Nucleus accumbens (tissue), 56 donors: ENCODE measurements at regions not wholly inside any gene's neighbourhood (a gene's known extent, or its start where the extent isn't known, plus 50 kb on each side); places are given as distances from the start of the nearest gene placed in this dataset.
"Not testable (repeated sequence)": the region's sequence is repeated elsewhere in the genome, so short reads cannot be mapped to it uniquely, and the experiment has no call there.

Experiments used
- DNase-seq, 56 donors: peaks; one replicate each; lab custom pipeline; 2025; lab: John Stamatoyannopoulos, UW

DNA sequence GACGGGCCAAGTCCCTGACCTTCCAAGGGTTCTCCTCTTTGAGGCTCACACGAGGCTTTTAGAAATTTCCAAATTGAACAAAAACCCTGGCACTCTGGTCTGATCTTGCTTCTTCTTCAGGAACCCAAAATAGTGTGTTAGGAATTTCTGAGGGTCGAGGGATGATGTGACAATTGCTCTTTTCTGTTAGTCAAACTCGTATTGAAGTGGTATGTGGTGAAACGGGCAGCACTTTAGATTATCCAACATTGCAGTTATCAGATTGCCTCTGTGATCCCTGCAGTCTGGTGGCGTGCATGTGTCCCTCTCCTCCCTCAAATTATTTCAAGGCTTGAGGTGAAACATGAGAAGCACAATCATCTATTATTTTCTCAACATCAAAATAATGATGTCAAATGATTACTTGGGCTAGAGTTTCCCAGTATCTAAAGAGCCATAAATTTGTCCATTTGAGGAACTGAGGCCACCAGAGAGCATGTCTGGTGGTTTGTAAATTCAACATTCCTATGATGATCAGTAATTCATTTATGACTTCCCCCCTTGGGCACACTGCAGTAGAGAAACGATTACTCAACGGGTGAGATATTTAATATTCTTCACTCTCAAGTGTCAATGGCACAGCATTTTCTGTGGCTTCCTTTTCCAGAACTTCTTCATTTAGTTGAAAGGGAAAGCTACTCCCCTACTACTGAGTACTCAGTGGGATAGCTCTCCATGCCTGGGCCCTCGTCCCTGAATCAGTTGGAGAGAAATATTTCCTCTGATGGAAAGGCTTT lies 308.6 kb upstream of the MAP3K7 start:
- no peak for DNase-seq

DNA sequence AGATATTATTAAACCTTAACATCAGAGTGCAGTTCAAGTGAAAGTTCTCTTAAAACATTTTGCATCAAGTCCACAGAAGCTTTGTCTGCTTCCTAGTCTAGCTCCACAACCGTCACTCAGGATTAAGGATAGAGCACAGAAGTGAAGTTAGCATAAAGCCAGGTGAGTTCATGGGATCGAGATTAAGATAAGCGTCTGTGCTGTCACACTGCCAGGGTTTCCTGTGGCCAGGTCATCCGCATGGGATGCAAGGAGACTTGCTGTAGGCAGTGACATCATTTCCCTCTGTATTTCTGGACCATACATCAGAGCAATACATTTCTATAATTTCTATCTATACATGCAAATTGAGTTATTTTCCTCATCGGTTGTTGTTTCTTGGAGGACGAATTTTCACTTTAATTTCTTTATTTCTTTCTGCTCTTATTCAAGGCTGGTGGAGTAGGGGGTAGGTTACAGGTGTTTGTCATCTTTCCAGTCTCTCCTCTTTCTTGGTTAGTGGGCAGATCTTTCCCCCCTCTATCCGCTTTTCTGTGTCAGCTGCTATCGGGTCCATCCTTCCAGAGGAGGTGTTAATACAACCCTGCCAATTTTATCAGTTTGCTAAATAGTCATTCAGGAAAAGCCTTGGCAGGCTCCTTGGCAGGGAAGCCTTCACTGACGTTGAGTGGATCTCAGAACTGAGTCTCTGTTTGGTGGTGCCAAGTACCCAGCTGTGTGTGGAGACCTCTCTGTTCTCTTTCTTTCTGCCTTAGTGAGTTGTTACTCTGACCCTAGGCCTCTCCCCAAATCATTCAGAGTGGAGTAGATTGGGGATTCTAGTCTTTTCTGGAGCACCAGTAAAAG lies 307.6 kb upstream of the MAP3K7 start:
- peak in 1 of 56 donors; percentile 10 for DNase-seq

DNA sequence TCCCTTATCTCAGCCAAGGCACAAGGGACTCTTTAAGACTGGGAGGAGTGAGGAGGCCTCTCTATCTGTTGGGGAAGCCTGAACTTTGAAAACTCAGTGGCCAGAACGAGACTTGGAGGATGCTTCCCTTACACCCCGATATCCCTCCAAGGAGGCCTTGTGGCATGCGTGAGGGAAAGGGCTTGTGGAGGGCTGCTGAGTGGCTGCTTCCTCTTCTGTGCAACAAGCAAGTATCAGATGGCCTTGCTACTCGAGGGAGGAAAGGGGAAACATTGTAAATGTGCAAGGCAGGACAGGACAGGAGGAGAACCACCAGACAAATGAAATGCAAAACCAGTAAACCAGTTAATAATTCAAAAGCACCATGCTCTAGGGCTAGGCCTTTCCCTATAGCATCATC lies 306.5 kb upstream of the MAP3K7 start:
- DNase-seq = no peak

DNA sequence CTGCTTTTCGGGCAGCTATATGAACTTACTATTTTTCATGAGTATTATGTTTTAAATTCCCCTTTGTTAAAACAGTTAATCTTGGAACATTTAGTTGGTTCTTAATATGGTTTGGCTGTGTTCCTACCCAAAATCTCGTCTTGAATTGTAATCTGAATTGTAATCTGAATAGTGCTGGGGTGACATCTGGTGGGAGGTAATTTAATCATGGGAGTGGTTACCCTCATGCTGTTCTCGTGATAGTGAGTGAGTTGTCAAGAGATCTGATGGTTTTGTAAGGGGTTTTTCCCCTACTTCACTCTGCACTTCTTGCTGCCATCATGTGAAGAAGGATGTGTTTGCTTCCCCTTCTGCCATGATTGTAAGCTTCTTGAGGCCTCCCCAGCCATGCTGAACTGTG lies 305.4 kb upstream of the MAP3K7 start:
- no peak for DNase-seq

DNA sequence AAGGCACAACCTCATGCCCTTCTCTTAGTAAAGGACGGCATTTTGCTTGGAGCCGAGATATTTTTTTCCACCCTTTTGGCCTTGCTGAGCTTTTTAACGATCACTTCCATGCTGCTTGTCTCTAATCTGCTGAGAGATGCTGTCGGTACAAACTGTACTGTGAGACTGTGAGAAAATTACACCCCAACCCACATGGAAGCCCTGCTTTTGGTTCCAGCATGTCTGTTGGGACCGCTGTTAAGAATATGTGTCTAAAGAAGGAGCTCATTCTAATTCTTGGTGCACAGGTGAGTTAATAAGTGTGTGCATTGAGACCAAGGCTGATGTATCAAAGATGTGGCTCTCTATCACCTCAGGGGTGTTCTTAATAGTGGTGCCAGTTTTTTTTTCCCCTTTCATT lies 304.5 kb upstream of the MAP3K7 start:
- DNase-seq = peak in 5 of 56 donors; percentile 5 to 22 (median 15)

DNA sequence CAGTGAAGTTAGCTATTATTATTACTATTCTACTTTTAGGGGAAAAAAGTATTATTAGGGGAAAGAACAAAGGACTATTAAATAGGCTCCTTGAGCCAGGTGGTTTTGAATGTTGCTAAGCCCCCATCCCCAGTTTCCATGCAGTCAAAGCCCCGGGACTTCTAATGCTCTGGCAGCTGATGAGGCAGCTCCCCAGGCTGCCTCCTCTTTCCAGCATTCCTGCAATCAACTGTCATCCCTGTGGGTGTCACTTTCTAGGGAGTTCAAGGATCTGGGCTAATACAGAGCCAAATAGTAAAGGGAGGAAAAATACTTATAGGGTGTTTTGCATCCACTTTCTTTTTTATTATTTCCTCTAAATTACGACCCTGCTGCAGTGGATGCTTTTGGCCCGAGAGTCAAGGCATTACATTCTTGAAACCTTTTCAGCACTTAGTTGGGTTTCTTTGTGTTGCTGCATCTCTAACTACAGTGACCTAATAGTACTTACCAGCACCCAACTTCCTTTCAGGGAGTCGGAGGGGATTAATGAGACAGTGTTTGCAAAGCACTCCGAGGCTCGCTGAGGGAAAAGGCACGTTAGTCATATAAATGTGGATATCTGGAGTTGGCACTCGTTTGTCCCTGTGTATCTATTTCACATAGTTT lies 303.9 kb upstream of the MAP3K7 start:
- peak in 2 of 56 donors; percentile 15 to 26 for DNase-seq

DNA sequence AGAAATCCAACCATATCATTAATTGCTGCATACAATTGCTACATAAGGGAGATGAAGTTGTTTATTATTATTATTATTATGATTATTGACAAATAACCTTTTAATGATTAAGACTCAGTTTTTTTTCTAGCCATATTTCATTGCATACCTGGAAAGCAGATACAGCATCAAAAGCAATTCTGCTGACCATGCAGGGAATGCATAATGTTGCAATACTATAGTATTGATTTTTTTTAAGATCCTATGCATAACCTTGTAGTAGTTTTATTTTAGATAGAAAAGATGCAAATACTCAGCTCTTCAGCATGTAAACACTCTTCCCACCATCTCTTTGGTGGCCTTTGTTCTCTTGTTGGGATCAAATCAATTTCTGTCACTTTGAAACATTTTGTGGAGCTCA lies 300.9 kb upstream of the MAP3K7 start:
- DNase-seq = no peak

DNA sequence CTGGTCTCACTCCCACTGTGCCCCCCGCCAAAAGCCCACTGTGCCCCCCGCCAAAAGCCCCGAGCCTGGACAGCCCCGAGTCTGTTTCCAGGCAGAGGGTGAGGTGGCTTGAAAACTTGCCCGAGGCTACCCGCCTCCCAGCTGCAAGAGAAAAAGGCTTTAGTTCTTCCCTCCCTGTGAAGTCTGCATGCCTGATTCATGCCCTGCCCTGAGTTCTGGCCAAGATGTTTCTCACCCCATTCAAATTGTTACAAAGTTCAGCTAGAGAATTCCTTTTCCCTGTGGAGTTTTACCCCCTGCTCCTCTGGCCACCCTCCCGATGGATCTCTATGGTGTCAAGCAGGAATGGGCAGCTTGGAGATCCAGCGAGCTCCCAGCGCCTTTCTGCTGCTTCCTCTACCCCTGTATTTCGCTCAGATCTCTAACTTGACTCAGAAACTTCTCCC lies 298.8 kb upstream of the MAP3K7 start:
- peak in 13 of 56 donors; percentile 5 to 55 (median 17) for DNase-seq

DNA sequence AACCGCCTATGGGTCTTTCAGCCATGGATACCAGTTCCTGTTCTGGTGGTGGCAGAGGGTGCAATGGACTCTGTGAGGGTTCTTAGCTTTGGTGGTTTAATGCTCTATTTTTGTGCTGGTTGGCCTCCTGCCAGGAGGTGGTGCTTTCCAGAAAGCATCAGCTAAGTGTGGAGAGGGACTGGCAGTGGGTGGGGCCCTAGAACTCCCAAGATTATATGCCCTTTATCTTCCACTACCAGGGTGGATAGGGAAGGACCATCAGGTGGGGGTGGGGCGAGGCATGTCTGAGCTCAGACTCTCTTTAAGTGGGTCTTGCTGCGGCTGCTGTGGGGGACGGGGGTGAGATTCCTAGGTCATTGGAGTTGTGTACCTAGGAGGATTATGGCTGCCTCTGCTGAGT lies 298.3 kb upstream of the MAP3K7 start:
- DNase-seq = not testable (repeated sequence)

DNA sequence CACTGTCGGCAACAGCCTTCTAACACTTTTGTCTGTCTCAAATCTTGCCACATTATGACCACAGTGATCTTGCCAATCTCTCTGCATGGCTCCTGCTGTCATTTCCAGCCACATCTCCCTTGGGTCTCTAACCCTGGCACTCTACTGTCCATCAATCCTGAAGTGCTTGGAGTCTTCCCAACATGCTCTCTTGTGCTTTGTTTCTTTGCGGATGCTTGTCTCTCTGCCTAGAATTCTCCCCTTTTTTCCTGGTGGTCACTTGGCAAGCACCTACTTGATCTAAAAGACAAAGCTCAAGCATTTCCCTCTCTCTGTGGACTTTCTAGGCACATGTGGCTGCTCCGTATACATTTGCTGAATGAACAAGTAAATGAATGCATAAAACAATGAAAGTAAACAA lies 290.7 kb upstream of the MAP3K7 start:
- DNase-seq = no peak

DNA sequence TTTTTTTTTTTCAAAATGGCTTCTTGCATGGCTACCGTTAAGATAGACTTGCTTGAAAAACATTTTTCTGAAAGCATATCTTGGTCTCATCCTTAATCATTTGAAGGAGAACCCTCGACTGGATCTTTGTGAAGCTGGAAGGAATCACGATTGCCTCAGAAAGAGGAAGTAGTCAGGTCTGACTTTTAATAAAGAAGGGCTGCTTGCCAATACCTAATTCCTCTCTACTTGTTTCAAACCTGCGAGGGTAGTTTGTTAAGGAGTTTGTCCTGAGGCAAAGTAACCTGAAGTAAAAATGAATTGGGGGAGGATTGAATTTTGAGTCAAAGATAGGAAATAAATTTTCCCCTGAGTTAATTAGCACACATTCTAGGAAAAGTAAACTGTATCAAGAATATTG lies 288.1 kb upstream of the MAP3K7 start:
- no peak for DNase-seq

DNA sequence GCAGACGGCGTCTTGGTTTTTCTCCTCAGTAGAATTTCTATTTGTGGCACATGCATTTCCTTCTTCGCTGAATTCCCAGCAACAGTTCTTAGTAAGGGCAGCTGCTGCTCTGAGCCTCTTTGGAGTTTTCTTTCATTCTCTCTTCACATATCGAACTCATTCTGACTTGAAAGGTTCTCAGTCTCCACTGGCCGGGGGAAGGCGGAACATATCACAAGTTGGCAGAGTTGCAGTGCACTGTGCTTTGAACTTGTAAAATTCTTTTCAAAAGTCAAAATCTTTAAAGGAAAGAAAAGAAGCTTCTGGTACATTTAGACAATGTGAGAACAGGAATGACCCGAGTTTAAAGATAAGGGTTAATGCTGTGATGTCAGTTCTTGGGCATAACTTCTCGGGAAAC lies 286.1 kb upstream of the MAP3K7 start:
- DNase-seq = no peak

DNA sequence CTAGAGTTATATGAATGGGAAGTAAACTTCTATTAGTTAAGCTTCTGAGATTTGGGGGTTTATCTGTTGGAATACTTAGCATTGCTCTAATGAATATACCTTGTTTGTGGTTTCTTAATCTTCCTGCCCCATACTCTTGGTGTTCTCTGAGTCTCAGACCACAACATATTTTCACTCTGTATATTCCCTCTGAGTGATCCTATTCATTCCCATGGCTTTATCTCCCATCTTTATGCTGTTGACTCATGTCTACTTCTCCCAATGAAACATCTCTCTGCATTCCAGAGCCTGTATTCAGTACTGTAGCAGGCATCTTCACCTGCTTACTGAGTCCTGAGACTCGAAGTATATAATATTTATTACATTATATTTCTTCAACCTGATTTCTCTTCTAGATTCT lies 283.7 kb upstream of the MAP3K7 start:
- no peak for DNase-seq

DNA sequence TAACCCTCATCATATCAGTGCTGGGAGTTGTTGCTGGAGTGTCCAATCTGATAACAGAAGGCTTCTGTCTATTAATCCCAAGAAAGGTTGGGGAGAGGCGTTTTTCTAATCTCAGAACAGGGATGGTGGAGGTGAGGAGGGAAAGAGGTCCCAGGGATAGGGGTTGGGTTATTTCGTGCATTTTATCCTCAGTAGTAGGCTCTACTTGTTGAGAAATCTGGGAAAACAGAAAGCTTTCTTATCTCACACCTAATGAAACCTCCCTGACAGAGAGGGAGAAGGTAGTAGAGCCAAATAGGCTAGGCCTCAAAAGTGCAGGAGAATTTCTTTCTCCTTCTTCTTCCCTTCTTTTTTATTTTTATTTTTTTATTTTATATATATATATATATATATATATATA lies 281.8 kb upstream of the MAP3K7 start:
- no peak for DNase-seq

DNA sequence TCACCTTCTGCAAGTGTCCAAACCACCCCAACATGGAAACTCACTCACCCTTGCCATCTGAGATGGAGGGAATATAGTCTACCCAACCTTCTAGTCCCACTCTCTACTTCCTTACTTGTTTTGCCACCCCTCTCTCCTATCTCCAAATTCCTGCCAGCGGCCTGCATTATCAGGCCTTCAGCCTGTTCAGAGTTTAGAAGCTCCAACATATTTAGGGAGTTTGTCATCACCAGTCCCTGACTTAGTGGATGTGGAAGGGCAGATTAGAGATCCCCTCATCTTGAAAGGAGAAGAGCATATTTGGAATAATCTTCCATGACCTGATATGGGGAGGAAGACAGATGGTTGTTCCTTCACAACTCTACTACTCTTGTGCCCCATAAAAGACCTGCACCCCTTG lies 281.4 kb upstream of the MAP3K7 start:
- no peak for DNase-seq

DNA sequence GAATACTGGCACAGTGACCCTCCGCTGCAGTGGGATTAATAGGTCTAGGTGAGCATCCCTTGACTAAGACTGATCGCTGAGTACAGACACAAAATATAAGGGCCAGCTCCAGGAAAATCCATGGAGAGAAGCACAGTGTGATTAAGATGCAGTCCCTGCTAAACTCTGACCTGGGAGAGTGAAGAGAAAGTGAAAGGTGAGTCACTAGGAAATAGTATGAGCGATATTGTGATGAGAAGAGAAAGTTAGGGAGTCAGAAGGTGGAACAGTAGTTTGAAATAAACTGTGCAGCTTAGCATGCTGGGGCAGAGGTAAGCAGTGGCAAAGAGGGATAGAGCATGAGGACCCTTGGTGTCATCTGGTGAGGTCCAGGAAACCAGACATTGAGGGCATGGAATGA lies 278.6 kb upstream of the MAP3K7 start:
- DNase-seq = no peak

DNA sequence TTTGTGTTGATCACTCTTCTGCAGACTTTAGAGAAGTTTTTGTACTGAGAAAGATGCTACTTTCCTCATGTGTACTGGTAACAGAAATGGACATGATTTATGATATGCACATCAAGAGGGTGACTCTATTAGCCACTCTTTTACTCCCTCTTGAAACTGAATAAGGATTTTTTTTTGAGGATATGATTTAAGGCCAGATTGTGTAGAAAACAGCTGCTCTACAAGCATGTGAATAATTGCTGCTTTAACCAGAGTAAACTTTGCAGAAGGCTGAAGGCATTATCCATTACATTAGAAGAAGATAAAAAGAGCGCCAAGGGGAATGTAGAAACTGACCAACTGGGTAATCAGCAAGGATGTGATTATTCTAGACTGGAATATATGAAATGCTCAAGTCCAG lies 276.2 kb upstream of the MAP3K7 start:
- no peak for DNase-seq

DNA sequence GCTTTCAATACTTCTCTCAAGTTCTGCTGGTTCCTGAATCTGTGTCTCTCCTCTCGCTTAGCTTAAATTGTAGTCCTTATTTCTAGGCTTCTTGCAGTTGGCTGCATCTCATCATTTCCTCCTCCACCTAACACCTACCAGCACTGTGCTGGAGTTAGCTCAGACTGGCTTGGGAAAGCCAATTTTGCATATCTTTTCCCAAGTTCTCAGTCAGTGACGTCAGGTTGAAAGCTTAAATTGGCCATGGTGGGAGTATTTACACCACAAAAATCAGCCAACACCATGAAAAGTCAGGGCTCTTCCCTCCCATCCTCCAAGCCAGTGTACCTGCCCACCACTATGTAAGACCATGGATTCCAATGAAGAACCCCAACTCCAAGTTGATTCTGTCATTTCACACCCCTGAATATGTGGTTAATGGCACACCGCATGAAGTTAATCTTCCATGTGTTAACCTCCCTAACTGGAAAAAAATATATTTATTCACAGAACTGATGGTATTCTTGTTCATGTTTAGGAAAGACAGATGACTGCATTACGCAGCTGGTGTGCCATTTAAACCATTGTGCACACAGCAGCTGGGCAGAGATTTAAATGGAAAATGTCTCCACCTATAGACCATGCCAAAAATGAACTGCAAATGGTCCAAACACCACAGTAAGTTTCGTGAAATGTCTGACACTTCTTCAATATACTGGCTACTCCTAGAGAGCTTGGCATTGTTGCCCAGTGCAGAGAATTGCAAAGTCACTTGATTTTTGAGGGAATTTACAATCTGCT lies 274.1 kb upstream of the MAP3K7 start:
- no peak for DNase-seq

DNA sequence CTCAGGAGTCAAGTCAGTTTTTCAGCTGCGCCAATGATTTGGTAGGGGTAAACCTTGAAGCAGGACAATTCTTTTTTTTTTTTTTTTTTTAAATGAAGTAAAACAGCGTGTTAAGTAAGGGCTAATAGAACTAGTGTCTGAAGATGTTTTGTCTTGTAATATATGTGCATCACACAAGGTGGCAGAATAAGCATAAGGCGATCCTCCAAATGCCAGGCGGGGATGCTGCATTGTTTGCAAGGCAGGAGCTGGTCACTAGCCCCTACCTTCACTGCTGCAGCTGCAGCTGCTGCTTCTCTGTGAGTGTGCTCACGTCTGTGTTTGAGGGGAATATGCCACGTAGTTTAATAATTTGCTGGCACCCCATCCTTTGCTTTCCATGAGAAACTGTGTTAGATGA lies 272.7 kb upstream of the MAP3K7 start:
- DNase-seq = peak in 1 of 56 donors; percentile 2

DNA sequence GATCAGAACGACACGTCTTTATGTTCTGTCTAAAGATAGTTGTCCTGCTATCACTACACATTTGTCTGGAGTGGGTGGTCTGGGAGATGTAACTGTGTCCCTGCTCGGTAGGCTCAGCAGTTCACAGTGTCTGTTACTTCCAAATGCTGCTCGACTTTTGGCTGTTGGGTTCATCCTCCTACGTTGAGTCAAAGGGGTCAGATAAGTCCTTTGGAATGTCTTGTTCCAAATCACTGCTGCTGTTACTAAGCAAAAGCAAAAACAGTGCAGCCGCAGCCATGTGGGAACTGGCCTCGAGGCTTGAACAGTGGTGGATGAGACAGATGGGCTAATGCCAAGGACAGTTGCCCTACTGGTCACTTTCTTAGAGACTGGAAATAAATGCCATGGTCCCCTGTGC lies 272.2 kb upstream of the MAP3K7 start:
- DNase-seq = no peak

DNA sequence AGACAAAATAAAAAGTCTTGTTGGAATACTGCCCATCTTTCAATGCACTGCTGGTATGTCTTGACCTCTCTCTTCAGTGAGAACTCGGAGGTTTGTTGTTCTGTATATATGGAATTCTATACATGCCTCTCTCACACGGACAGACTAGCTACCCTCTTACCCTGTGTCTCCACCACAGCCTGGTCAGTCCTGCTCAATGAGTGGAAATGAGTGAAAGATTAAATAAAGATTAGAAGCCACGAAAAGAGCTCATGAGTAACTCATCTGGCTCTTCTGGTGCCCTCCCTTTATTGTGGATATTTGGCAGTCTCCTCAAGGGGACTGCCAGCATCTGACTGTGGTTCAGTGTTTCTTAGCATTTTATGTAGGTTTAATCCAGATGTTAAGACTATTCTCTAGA lies 262.8 kb upstream of the MAP3K7 start:
- no peak for DNase-seq
